GM23248 (cell line): ENCODE measurements at regions not wholly inside any gene's neighbourhood (a gene's known extent, or its start where the extent isn't known, plus 50 kb on each side); places are given as distances from the start of the nearest gene placed in this dataset.

ENCODE experiments used
- EZH2 ChIP-seq: fragments of 200-600 bp; sonication (generic); IDR thresholded peaks from 2 replicates; pipeline ENCODE4 v1.6.1; 2018; ENCODE audit warnings: antibody characterized with exemption, mild to moderate bottlenecking; ENCODE audit not compliant: insufficient read depth, poor library complexity, severe bottlenecking
- EZH2phosphoT487 ChIP-seq: fragments of 200-600 bp; sonication (generic); IDR thresholded peaks from 2 replicates; pipeline ENCODE4 v1.6.1; 2018; ENCODE audit warnings: antibody characterized with exemption, moderate library complexity, mild to moderate bottlenecking, low read depth; ENCODE audit not compliant: insufficient read depth

- TF ChIP-seq EZH2: no peak
- no peak for TF ChIP-seq EZH2phosphoT487
These were observed 137.4 kb downstream of the TMEM114 start for GRCh38 chr16:8452941-8453340.
